HepG2 (cell line): ENCODE measurements at regions not wholly inside any gene's neighbourhood (a gene's known extent, or its start where the extent isn't known, plus 50 kb on each side); places are given as distances from the start of the nearest gene placed in this dataset.

Experiments
- ATAC-seq: fragments of 200-7000 bp; cut with Tn5 transposase; 3 replicates; pipeline ENCODE4 v1.9.1; 2020; ENCODE audit warnings: mild to moderate bottlenecking, moderate library complexity
- BruUV-seq: library from RNA; stranded (reverse); fragments of 400-500 nt; replicated peaks from 2 replicates; lab custom pipeline; 2021; lab: Mats Ljungman, UMichigan
- CTCF ChIA-PET: fragments of 300-600 bp; formaldehyde crosslinking; extraction: SDS; loops from one replicate; lab custom pipeline; 2021; ENCODE audit warnings: low total read pairs, inconsistent platforms, low intra/inter-chr PET ratio; lab: Yijun Ruan, JAX
- POLR2A ChIA-PET: fragments of 350-600 bp; sonication (Branson Sonifier 250); formaldehyde crosslinking; loops from one replicate; lab custom pipeline; 2020; ENCODE audit warnings: antibody characterized with exemption, inconsistent platforms; lab: Yijun Ruan, JAX
- DNase-seq: peaks from one replicate; pipeline ENCODE4 v3.0.0-alpha.2; 2015; ENCODE audit warnings: low spot score
- FAIRE-seq: peaks from 3 replicates; lab custom pipeline; 2011; peaks lifted over from hg19 to GRCh38; lab: Jason Lieb, UNC
- H2AFZ ChIP-seq: one replicate; pipeline ENCODE4 v1.6.1; 2011; ENCODE audit warnings: low read length, inconsistent platforms
- H3K27ac ChIP-seq: fragments of 300-600 bp; 3 replicates; pipeline ENCODE4 v1.8.0; 2011; ENCODE audit warnings: mixed run types, mild to moderate bottlenecking, mixed read lengths, low read length, inconsistent platforms; ENCODE audit not compliant: insufficient read depth; ENCODE audit errors: extremely low read length
- H3K27me3 ChIP-seq, 2 experiments: fragments of 200-600 bp in 1 of 2; 2 replicates in 1 of 2; 3 replicates in 1 of 2; pipeline versions ENCODE4 v1.6.0 to v1.8.0; 2011; ENCODE audit warnings: low read length in 2 of 2, mild to moderate bottlenecking in 2 of 2, moderate library complexity in 2 of 2, inconsistent platforms in 1 of 2; ENCODE audit not compliant: insufficient read depth in 2 of 2, control insufficient read depth in 1 of 2
- H3K36me3 ChIP-seq, 2 experiments: fragments of 200-600 bp in 1 of 2; replicated peaks in 1 of 2; 2 replicates in 1 of 2; 3 replicates in 1 of 2; pipeline versions ENCODE4 v1.5.1 to v1.8.0; 2011; ENCODE audit warnings: low read length in 2 of 2, inconsistent platforms in 1 of 2; ENCODE audit not compliant: insufficient read depth in 2 of 2, control insufficient read depth in 1 of 2
- H3K4me1 ChIP-seq: 2 replicates; pipeline ENCODE4 v1.5.1; 2012; ENCODE audit warnings: low read length, inconsistent platforms; ENCODE audit not compliant: insufficient read depth
- H3K4me2 ChIP-seq: 2 replicates; pipeline ENCODE4 v1.6.0; 2011; ENCODE audit warnings: low read depth, low read length, inconsistent platforms
- H3K4me3 ChIP-seq, 3 experiments: fragments of 200-600 bp in 1 of 3; sonication (generic), shearing (Covaris generic) in 1 of 3; replicated peaks in 1 of 3; 2 replicates each; pipeline ENCODE4 v1.5.1; 2011 to 2016; ENCODE audit warnings: low read length in 3 of 3, inconsistent platforms in 2 of 3, low read depth in 2 of 3, mild to moderate bottlenecking in 2 of 3, control low read depth in 1 of 3, mixed read lengths in 1 of 3; ENCODE audit not compliant: insufficient read depth in 1 of 3
- H3K79me2 ChIP-seq: one replicate; pipeline ENCODE4 v1.6.1; 2011; ENCODE audit warnings: low read length, inconsistent platforms; ENCODE audit not compliant: insufficient read depth
- H3K9ac ChIP-seq: 2 replicates; pipeline ENCODE4 v1.6.0; 2011; ENCODE audit warnings: mild to moderate bottlenecking, low read depth, low read length, inconsistent platforms; ENCODE audit not compliant: insufficient read depth
- H3K9me3 ChIP-seq: 2 replicates; pipeline ENCODE4 v1.5.1; 2012; ENCODE audit warnings: mild to moderate bottlenecking, low read length
- H4K20me1 ChIP-seq: 2 replicates; pipeline ENCODE4 v1.6.0; 2011; ENCODE audit warnings: inconsistent platforms, mild to moderate bottlenecking, low read length, moderate library complexity; ENCODE audit not compliant: insufficient read depth
- ARNT2 ChIP-seq: sonication (generic); formaldehyde crosslinking; IDR thresholded peaks from 2 replicates; pipeline ENCODE4 v1.8.0; 2022; ENCODE audit warnings: mild to moderate bottlenecking, low read depth, missing genetic modification reagents, moderate library complexity
- BATF2 ChIP-seq: sonication (generic); formaldehyde crosslinking; IDR thresholded peaks from 2 replicates; pipeline ENCODE4 v1.8.0; 2022; ENCODE audit warnings: mild to moderate bottlenecking, missing genetic modification reagents, moderate library complexity
- IRF1 ChIP-seq: sonication (generic); formaldehyde crosslinking; IDR thresholded peaks from 2 replicates; pipeline ENCODE4 v1.4.0; 2020; ENCODE audit warnings: low read depth, mild to moderate bottlenecking, missing genetic modification reagents
- NR2F1 ChIP-seq, 2 experiments: fragments of 450-650 bp in 1 of 2; formaldehyde crosslinking in 1 of 2; IDR thresholded peaks; 2 replicates each; pipeline versions ENCODE4 v1.5.0 to v1.6.1; 2016 to 2020; ENCODE audit warnings: mild to moderate bottlenecking in 1 of 2, missing compliant biosample characterization in 1 of 2, missing genetic modification reagents in 1 of 2, moderate library complexity in 1 of 2
- SNAPC2 ChIP-seq: sonication (generic); formaldehyde crosslinking; IDR thresholded peaks from 2 replicates; pipeline ENCODE4 v1.8.1; 2022; ENCODE audit warnings: mild to moderate bottlenecking, missing genetic modification reagents
- U2AF2 ChIP-seq: fragments of 200-400 bp; formaldehyde crosslinking; IDR thresholded peaks from 2 replicates; pipeline ENCODE4 v1.6.1; 2017; ENCODE audit warnings: low read depth, mild to moderate bottlenecking, low read length
- ZBTB8A ChIP-seq: sonication (generic); formaldehyde crosslinking; IDR thresholded peaks from 2 replicates; pipeline ENCODE4 v1.4.0; 2020; ENCODE audit warnings: mild to moderate bottlenecking, low read depth, missing genetic modification reagents, borderline replicate concordance
- ZNF253 ChIP-seq: sonication (generic); formaldehyde crosslinking; IDR thresholded peaks from 2 replicates; pipeline ENCODE4 v1.8.0; 2022; ENCODE audit warnings: mild to moderate bottlenecking, missing genetic modification reagents, borderline replicate concordance
- ZNF333 ChIP-seq: sonication (generic); formaldehyde crosslinking; IDR thresholded peaks from 2 replicates; pipeline ENCODE4 v1.4.0; 2020; ENCODE audit warnings: mild to moderate bottlenecking, missing genetic modification reagents, borderline replicate concordance
- ZNF660 ChIP-seq: sonication (generic); formaldehyde crosslinking; IDR thresholded peaks from 2 replicates; pipeline ENCODE4 v1.5.1; 2020; ENCODE audit warnings: mild to moderate bottlenecking, low read depth, missing genetic modification reagents, borderline replicate concordance
- ZSCAN21 ChIP-seq: sonication (generic); formaldehyde crosslinking; IDR thresholded peaks from 2 replicates; pipeline ENCODE4 v1.8.0; 2022; ENCODE audit warnings: mild to moderate bottlenecking, missing genetic modification reagents, moderate library complexity, borderline replicate concordance
- WGBS: methylation state at CpG from one replicate; pipeline ENCODE4 v1.1.6; 2017; ENCODE audit warnings: low lambda C conversion rate; 5-methylcytosine and 5-hydroxymethylcytosine counted together
- in situ Hi-C: cut with HindIII; loops from 2 replicates; pipeline ENCODE4 v1.10.0; 2017; ENCODE audit warnings: low pct_unique_long_range_greater_than_20kb; ENCODE audit not compliant: extremely low pct_ligation_motif_present
- intact Hi-C: fragments of 100-400 bp; cut with micrococcal nuclease; formaldehyde crosslinking; loops from one replicate; pipeline ENCODE4 v1.10.0; 2022; ENCODE audit not compliant: unreplicated experiment
- TF ChIP-seq, protein P1 (sequence below): IDR thresholded peaks from 2 replicates; pipeline ENCODE4 v1.6.1; 2016; ENCODE audit warnings: missing compliant biosample characterization, missing genetic modification reagents, borderline replicate concordance
- TF ChIP-seq, protein P2 (sequence below): sonication (generic); formaldehyde crosslinking; IDR thresholded peaks from 2 replicates; pipeline ENCODE4 v1.4.0; 2020; ENCODE audit warnings: missing genetic modification reagents, mild to moderate bottlenecking, borderline replicate concordance
- TF ChIP-seq, protein P3 (sequence below), 2 experiments: fragments of 450-650 bp in 1 of 2; sonication (generic) in 1 of 2; formaldehyde crosslinking; IDR thresholded peaks; 2 replicates each; pipeline versions ENCODE4 v1.5.0 to v1.8.0; 2020 to 2022; ENCODE audit warnings: mild to moderate bottlenecking in 1 of 2, missing genetic modification reagents in 1 of 2

- no peak overlapping the region for H3K9ac ChIP-seq
- H3K4me1 ChIP-seq = peaks cover 23% of the 10 kb centered on the region
- CTCF ChIA-PET = no interaction called here
- no peak overlapping the region for H2AFZ ChIP-seq
- no peak overlapping the region for H3K4me3 ChIP-seq
- BruUV-seq = no TSS peak
- H3K36me3 ChIP-seq = no peaks in the 10 kb centered on the region
- in situ Hi-C loops (no loop called here), intact Hi-C loops (no loop called here)
- no peaks in the 10 kb centered on the region for H4K20me1 ChIP-seq
- WGBS = 59% methylated on average over 3 of the region's 3 CpGs
- H3K9me3 ChIP-seq = no peaks in the 10 kb centered on the region
- DNase-seq (no peak), FAIRE-seq (no peak), ATAC-seq (no peak)
- H3K27ac ChIP-seq = no peak overlapping the region
- H3K27me3 ChIP-seq = peaks cover 2 to 5% of the 10 kb centered on the region in 2 experiments; a peak in 2 of 5 replicates
- TF ChIP-seq, protein P1, sequence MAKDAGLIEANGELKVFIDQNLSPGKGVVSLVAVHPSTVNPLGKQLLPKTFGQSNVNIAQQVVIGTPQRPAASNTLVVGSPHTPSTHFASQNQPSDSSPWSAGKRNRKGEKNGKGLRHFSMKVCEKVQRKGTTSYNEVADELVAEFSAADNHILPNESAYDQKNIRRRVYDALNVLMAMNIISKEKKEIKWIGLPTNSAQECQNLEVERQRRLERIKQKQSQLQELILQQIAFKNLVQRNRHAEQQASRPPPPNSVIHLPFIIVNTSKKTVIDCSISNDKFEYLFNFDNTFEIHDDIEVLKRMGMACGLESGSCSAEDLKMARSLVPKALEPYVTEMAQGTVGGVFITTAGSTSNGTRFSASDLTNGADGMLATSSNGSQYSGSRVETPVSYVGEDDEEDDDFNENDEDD (CRISPR knock-in tag) = no peak
- TF ChIP-seq IRF1 (CRISPR knock-in tag) (no peak), U2AF2 (no peak), ZNF253 (CRISPR knock-in tag) (no peak), BATF2 (CRISPR knock-in tag) (no peak), NR2F1 (CRISPR knock-in tag; IDR thresholded peaks at IDR 0.05) (no peak), ZBTB8A (CRISPR knock-in tag) (no peak), ZSCAN21 (no peak), ZNF660 (CRISPR knock-in tag) (no peak), SNAPC2 (CRISPR knock-in tag) (no peak), ARNT2 (CRISPR knock-in tag) (no peak), ZNF333 (CRISPR knock-in tag) (no peak)
- TF ChIP-seq, protein P2, sequence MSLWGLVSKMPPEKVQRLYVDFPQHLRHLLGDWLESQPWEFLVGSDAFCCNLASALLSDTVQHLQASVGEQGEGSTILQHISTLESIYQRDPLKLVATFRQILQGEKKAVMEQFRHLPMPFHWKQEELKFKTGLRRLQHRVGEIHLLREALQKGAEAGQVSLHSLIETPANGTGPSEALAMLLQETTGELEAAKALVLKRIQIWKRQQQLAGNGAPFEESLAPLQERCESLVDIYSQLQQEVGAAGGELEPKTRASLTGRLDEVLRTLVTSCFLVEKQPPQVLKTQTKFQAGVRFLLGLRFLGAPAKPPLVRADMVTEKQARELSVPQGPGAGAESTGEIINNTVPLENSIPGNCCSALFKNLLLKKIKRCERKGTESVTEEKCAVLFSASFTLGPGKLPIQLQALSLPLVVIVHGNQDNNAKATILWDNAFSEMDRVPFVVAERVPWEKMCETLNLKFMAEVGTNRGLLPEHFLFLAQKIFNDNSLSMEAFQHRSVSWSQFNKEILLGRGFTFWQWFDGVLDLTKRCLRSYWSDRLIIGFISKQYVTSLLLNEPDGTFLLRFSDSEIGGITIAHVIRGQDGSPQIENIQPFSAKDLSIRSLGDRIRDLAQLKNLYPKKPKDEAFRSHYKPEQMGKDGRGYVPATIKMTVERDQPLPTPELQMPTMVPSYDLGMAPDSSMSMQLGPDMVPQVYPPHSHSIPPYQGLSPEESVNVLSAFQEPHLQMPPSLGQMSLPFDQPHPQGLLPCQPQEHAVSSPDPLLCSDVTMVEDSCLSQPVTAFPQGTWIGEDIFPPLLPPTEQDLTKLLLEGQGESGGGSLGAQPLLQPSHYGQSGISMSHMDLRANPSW (CRISPR knock-in tag) = no peak
- TF ChIP-seq, protein P3, sequence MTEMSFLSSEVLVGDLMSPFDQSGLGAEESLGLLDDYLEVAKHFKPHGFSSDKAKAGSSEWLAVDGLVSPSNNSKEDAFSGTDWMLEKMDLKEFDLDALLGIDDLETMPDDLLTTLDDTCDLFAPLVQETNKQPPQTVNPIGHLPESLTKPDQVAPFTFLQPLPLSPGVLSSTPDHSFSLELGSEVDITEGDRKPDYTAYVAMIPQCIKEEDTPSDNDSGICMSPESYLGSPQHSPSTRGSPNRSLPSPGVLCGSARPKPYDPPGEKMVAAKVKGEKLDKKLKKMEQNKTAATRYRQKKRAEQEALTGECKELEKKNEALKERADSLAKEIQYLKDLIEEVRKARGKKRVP (CRISPR knock-in tag; IDR thresholded peaks at IDR 0.05) = no peak
- H3K4me2 ChIP-seq = no peak overlapping the region
- POLR2A ChIA-PET = no interaction called here
- H3K79me2 ChIP-seq = no peaks in the 10 kb centered on the region
These were observed 441.4 kb upstream of the ZMIZ1 start for GRCh38 chr10:78627254-78627795.
